HG03175 (cell line): ENCODE measurements at regions not wholly inside any gene's neighbourhood (a gene's known extent, or its start where the extent isn't known, plus 50 kb on each side); places are given as distances from the start of the nearest gene placed in this dataset.
"Not testable (repeated sequence)": the region's sequence is repeated elsewhere in the genome, so short reads cannot be mapped to it uniquely, and the experiment has no call there.

Experiments
- ATAC-seq: cut with Tn5 transposase; IDR thresholded peaks from one replicate; pipeline ENCODE4 v1.9.1; 2021; ENCODE audit warnings: mild to moderate bottlenecking, moderate library complexity; ENCODE audit not compliant: unreplicated experiment

DNA sequence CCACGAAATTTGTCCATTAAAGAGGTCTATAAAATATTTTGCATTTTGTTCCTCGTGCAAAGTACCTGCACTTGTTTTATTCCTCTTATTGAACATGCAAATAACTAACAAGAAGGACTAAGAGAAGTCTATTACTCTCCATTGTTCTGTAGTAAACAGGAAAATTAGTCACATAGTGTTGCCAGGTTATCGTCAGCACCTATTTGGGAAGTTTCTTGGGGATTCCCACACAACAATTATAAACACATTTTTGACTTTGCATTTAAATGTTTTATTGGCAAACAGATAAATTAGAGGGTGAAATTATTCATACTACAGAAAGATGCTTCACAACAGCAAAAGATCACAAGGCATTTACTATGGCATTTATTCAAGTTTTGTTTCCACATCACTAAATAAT, 174.5 kb downstream of the ZC3H11B start:
- no peak for ATAC-seq

GRCh38 chr1:219434923-219435297, 178.0 kb downstream of the ZC3H11B start:
- ATAC-seq: no peak

DNA sequence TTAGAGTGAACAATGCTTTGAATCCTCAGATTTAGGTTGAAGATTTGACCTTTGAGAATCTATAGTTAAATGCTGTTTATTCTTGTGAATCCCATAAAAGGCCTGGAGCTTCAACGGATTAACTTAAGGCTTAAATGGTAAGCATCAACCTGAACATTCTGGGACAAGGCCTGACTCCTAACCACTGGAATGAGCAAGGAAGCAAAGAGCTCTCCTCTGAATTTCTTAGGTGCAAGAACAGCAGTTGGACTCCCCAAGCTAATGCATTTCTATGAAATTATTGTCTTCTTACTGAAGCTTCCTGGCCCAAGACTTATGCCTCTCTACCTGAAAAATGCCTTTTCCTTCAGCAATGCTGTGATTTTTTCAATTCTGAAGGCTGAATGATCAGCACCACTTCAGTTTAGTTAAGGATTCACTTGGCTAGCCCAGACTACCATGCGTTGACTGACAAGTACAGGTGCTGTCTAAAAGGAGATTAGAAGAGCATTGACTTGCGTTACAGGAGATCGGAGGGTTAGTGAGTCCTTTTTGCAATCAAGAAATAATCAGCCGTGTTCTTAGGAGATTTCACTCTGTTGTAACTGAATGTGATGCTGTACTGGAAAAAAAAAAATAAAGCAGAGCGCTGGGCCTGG, 178.5 kb downstream of the ZC3H11B start:
- ATAC-seq: no peak

DNA sequence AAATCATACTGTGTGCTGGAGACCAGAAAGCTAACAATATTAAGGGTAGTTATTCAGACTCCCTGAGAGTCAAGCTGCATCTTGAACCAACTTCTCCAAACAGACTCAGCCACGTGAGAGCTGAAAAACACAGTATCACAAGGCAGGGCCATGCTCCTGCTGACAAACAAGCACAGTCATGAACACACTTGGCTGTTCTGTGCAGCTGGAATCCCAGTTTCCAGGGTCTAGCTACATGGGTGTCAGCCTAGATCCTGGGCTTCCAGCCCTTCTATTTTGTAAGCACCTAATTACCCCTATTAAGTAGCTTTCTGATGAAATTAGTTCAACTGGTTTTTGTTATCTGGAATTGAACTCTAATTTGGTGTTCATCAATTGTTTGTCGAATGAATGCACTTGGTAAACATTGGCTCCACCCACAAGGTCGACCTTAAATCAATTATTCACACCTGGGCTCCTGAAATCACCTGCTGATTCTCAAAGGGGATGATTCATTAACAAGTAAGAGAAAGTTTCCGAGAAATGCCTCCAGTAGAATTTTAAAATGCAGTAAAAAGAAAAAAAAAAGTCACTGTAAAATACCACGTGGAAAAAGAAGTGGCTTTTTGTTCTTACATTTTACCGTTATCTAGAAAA, 179.3 kb downstream of the ZC3H11B start:
- ATAC-seq: no peak

- no peak for ATAC-seq
Measured at GRCh38 chr1:219433001-219433400, 179.9 kb downstream of the ZC3H11B start.

GRCh38 chr1:219432191-219432606, 180.7 kb downstream of the ZC3H11B start:
- no peak for ATAC-seq

- ATAC-seq: no peak
Measured at GRCh38 chr1:219430419-219430818, 182.5 kb downstream of the ZC3H11B start.

DNA sequence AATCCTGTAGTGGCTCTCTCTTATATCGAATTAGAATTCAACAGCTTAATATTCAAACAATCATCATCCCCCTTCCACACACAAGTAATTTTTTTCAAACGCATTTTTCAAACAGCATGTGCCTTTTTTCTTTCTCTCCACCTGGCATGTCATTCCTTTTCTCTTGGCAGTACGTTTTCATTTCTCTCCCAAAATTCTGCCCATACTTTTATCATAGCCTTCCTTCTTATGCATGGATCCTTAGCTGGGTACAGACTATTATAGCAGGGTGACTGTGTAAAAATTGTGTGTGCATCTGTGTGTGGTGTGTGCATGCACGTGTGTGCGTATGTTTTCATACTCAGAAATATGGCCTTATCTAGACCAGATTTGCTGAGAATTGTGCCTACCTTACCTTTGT, 184.3 kb downstream of the ZC3H11B start:
- no peak for ATAC-seq

DNA sequence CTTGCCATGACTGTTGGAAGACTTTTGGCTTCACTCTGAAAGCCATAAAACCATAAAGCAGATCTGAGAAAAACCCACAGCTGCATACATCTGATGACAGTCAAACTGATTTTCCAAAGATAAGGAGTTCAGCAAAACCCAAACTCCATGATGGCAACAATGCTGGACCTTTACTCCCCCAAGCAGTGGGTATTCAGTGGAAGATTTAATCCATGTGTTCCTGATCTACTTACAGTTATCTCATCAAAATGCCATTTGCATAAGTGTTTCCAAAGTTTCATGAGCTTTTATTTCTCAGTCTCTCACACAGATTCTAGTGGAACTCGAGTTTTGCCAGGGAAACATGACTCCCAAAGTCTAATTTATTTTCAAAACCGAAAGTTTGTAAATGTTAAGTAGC, 184.9 kb downstream of the ZC3H11B start:
- no peak for ATAC-seq

- no peak for ATAC-seq
Measured at GRCh38 chr1:219427403-219427802, 185.5 kb downstream of the ZC3H11B start.

DNA sequence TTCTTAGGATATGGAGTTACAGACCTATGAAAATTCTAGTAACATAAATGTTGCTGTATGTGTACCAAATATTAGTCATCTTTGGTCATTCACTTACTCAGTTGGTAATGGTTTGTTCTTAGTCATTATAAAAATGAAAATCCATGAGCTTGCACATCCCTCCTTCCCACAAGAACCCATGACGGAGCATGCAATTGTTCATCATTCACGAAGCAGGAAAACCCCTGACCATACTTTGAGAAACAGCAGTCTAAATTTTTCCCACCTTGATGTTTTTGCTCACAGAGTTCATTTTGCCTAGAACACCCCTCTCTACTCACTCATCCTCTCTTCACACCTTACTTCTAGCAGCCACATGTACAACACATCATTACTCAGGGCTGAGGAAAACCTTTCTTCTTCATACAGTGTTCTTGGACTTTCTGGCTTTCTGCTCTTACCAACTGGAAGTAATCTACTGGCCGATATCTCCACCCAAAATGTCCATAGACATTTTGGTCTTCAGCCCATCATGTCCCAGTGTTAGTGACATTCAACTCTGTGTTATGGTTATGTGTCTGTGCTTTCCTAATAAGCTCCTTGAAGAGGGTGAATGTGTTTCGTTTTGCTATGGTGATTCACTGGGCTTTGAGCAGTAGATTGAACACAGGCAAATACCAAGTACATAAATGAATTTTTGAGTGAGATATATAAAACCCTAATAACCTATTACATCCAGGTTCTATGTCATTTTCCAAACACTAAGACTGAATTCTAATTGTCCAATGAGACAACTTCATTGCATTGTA, 189.9 kb downstream of the ZC3H11B start:
- ATAC-seq: no peak

DNA sequence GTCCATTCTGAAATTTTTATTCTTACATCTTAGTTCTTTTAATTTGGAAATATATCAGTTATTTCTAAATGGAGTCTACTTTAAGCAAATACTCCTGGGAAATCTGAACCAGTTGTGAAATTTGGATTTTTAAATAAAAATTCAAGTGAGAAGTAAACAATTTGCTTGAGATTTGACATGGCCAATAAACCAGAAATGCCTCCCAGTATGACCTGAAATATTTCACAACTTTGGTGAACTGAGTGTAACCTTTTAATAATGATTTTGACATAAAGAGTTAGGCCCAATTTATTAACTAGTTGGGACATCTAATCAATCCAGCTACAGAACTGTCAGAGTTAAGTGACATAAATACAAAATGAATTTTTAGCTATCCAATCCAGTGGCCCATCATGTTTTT, 192.0 kb downstream of the ZC3H11B start:
- no peak for ATAC-seq

GRCh38 chr1:219419860-219420259, 193.0 kb downstream of the ZC3H11B start:
- no peak for ATAC-seq

DNA sequence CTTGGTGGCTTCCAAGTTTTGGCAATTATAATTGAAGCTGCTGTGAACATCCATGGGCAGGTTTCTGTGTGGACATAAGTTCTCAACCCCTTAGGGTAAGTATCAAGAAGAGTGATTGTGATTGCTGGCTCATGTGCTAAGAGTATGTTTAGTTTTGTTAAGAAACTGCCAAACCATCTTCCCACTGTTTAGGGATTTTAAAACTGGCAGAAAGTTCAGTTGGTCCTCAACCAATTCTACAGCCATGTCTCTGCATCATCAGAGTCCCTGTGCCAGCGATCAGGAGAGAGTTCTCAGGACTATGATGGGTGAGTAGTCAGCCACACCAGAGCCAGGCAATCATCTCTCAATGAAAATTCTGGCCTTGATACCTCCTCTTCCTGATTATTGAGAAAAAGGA, 193.8 kb downstream of the ZC3H11B start:
- no peak for ATAC-seq

- ATAC-seq: no peak
Measured at GRCh38 chr1:219417610-219418009, 195.3 kb downstream of the ZC3H11B start.

DNA sequence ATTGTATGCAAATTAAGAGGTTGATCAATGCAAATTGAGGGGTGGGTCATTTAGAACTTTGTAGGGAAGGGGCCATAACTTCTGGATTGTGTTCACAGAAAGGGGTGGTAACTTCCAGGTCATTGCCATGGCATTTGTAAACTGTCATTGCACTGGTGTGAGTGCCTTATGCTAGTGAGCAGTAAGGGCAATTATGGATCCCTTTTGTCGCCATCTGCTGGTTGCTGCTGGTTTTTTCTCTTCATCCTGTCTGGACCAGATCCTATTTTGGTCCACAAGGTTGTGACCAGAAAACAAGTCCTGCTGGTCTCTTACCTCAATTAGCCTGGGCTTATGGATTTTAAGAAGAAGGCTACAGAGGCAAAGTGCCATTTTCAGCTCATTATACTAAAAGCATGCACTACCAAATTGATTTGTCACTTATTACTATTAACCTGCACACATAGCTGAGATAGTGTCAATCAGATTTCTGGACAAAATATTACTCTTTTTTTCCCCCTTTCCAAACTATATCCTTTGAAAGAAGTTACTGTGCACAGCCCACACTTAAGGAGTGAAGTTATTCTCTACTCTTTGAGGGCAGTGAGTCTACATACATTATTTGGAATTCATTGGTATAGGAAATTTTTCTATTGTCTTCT, 196.2 kb downstream of the ZC3H11B start:
- ATAC-seq: peak; percentile 98

DNA sequence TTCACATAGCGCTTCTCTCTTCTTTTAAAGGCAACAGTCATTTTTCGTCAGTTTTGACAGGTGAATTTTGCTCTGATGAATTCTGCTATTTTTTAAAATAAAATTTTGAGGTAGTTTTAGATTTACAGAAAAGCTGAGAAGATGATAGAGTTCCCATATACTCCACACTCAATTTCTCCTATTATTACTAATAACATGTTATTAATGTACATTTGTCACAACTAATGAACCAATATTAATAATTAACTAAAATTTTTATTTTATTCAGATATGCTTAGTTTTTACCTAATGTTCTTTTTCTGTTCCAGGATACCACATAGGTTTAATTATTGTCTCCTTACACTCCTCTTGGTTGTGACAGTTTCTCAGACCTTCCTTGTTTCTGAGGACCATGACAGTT, 197.0 kb downstream of the ZC3H11B start:
- no peak for ATAC-seq

GRCh38 chr1:219415433-219415832, 197.5 kb downstream of the ZC3H11B start:
- ATAC-seq: no peak

- ATAC-seq: no peak
Measured at GRCh38 chr1:219414250-219414649, 198.7 kb downstream of the ZC3H11B start.

- ATAC-seq: no peak
Measured at GRCh38 chr1:219413536-219413935, 199.4 kb downstream of the ZC3H11B start.

GRCh38 chr1:219412772-219413171, 200.1 kb downstream of the ZC3H11B start:
- no peak for ATAC-seq

DNA sequence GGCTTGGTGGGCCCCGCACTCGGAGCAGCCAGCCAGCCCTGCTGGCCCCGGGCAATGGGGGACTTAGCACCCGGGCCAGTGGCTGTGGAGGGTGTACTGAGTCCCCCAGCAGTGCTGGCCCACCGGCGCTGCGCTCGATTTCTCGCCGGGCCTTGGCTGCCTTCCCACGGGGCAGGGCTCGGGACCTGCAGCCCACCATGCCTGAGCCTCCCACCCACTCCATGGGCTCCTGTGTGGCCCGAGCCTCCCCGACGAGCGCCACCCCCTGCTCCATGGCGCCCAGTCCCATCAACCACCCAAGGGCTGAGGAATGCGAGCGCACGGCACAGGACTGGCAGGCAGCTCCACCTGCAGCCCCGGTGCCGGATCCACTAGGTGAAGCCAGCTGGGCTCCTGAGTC, 202.2 kb downstream of the ZC3H11B start:
- ATAC-seq: not testable (repeated sequence)
